IPS-NIHi11 (cell line): ENCODE measurements at regions not wholly inside any gene's neighbourhood (a gene's known extent, or its start where the extent isn't known, plus 50 kb on each side); places are given as distances from the start of the nearest gene placed in this dataset.
A peak's percentile ranks its signal among the peaks of the same experiment; 100 is the strongest.

Experiments used
- DNase-seq: peaks from one replicate; pipeline ENCODE4 v3.0.0; 2012; ENCODE audit warnings: mixed read lengths, low spot score

GRCh38 chr18:40789286-40789685 lies 1165.7 kb upstream of the PIK3C3 start:
- no peak for DNase-seq

- no peak for DNase-seq
Measured at GRCh38 chr18:40782453-40783130, 1172.4 kb upstream of the PIK3C3 start.

- no peak for DNase-seq
Measured at GRCh38 chr18:40769786-40770185, 1185.2 kb upstream of the PIK3C3 start.

GRCh38 chr18:40760251-40760650 lies 1194.8 kb upstream of the PIK3C3 start:
- DNase-seq, result no peak

GRCh38 chr18:40754477-40754876 lies 1200.6 kb upstream of the PIK3C3 start:
- DNase-seq, result no peak

GRCh38 chr18:40752316-40752715 lies 1202.7 kb upstream of the PIK3C3 start:
- DNase-seq, result no peak

- DNase-seq, result no peak
Measured at GRCh38 chr18:40751186-40751585, 1203.8 kb upstream of the PIK3C3 start.

- DNase-seq, result no peak
Measured at GRCh38 chr18:40739029-40739428, 1216.0 kb upstream of the PIK3C3 start.

GRCh38 chr18:40738321-40738880 lies 1216.6 kb upstream of the PIK3C3 start:
- DNase-seq, result no peak

- DNase-seq, result no peak
Measured at GRCh38 chr18:40708726-40709125, 1246.3 kb upstream of the PIK3C3 start.

- DNase-seq, result no peak
Measured at GRCh38 chr18:40707797-40708196, 1247.2 kb upstream of the PIK3C3 start.

- no peak for DNase-seq
Measured at GRCh38 chr18:40698129-40698528, 1256.9 kb upstream of the PIK3C3 start.

GRCh38 chr18:40695526-40695925 lies 1259.5 kb upstream of the PIK3C3 start:
- no peak for DNase-seq

- no peak for DNase-seq
Measured at GRCh38 chr18:40692871-40693270, 1262.2 kb upstream of the PIK3C3 start.

- DNase-seq, result no peak
Measured at GRCh38 chr18:40690062-40690461, 1265.0 kb upstream of the PIK3C3 start.

- no peak for DNase-seq
Measured at GRCh38 chr18:40687399-40687798, 1267.6 kb upstream of the PIK3C3 start.

- DNase-seq, result no peak
Measured at GRCh38 chr18:40686836-40687235, 1268.2 kb upstream of the PIK3C3 start.

GRCh38 chr18:40685219-40685618 lies 1269.8 kb upstream of the PIK3C3 start:
- DNase-seq, result no peak

- DNase-seq, result no peak
Measured at GRCh38 chr18:40678318-40678717, 1276.7 kb upstream of the PIK3C3 start.

GRCh38 chr18:40676668-40677067 lies 1278.4 kb upstream of the PIK3C3 start:
- no peak for DNase-seq

- no peak for DNase-seq
Measured at GRCh38 chr18:40673150-40673549, 1281.9 kb upstream of the PIK3C3 start.

- peak; percentile 9 for DNase-seq
Measured at GRCh38 chr18:40672590-40672989, 1282.4 kb upstream of the PIK3C3 start.

GRCh38 chr18:40670668-40671375 lies 1284.2 kb upstream of the PIK3C3 start:
- no peak for DNase-seq
